ENCODE measurements at regions not wholly inside any gene's neighbourhood (a gene's known extent, or its start where the extent isn't known, plus 50 kb on each side); places are given as distances from the start of the nearest gene placed in this dataset.

DNA sequence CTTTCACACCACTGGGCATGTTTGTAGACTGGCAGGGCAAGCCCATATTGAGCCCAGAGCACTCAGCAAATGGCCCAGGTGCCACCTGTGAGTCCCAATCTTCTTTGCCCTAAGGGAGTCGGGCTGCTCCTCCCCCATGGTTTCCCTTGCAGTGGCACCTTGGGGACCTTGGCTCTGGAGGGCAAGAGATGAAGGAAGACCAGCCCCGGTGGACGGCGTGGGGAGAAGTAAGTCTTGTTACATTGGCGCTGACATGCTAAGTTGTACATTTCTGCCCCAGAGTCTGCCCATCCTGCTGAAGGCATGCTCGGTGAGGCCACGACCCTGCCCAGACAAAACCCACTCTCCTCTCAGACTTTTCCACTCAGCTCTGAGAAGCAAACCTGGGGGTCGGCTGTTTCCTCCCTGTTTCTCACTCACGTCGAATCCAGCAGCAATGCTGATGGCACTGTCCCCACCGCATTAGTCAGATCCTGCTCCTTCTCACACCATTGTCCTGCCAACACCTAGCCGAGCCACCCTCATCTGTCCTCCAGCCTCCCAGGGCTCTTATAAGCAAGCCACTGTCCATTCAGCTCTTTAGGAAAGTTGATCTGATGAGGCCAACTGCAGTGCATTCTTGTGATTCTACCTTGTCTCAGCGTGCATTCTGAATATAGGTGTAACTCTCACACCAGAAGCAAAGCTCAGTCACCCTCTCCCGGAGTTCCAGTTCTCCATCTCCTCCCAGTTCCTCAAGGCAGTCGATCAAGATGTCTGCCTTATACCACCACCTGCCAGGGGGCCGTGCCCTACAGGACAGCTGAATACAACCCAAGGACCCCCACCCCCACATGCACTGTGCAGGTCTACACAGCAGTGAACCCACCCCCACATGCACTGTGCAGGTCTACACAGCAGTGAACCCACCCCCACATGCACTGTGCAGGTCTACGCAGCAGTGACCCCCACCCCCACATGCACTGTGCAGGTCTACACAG is 827.1 kb downstream of the TBC1D22A start:
- DNase-seq (ENCODE audit: insufficient read length, low spot score) (no peak), FAIRE-seq (no peak)
- TF ChIP-seq POU2F2 (IDR thresholded peaks at IDR 0.05; ENCODE audit: low read depth, low read length), result no peak
- no peak for TF ChIP-seq PAX5 (IDR thresholded peaks at IDR 0.05; ENCODE audit: insufficient read depth, low read length, severe bottlenecking)
- no peak for TF ChIP-seq POLR2AphosphoS5 (IDR thresholded peaks at IDR 0.05; ENCODE audit: low read depth, low read length)
- TF ChIP-seq POLR2A (IDR thresholded peaks at IDR 0.05; ENCODE audit: low read depth, low read length), result no peak
- TF ChIP-seq SPI1 (IDR thresholded peaks at IDR 0.05; ENCODE audit: low read depth, low read length), result no peak
- no peak for TF ChIP-seq TAF1 (IDR thresholded peaks at IDR 0.05; ENCODE audit: low read depth, low read length)

GRCh38 chr22:47588578-47588960 is 826.1 kb downstream of the TBC1D22A start:
- FAIRE-seq, result no peak
- TF ChIP-seq TAF1 (IDR thresholded peaks at IDR 0.05; ENCODE audit: low read depth, low read length) (no peak), SPI1 (IDR thresholded peaks at IDR 0.05; ENCODE audit: low read depth, low read length) (no peak), POLR2AphosphoS5 (IDR thresholded peaks at IDR 0.05; ENCODE audit: low read depth, low read length) (no peak), POU2F2 (IDR thresholded peaks at IDR 0.05; ENCODE audit: low read depth, low read length) (no peak), POLR2A (IDR thresholded peaks at IDR 0.05; ENCODE audit: low read depth, low read length) (no peak), PAX5 (IDR thresholded peaks at IDR 0.05; ENCODE audit: insufficient read depth, low read length, severe bottlenecking) (no peak)

GRCh38 chr22:47587861-47588577 is 825.6 kb downstream of the TBC1D22A start:
- DNase-seq (ENCODE audit: insufficient read length, low spot score) (no peak), FAIRE-seq (no peak)
- TF ChIP-seq PAX5 (IDR thresholded peaks at IDR 0.05; ENCODE audit: insufficient read depth, low read length, severe bottlenecking) (no peak), TAF1 (IDR thresholded peaks at IDR 0.05; ENCODE audit: low read depth, low read length) (no peak), SPI1 (IDR thresholded peaks at IDR 0.05; ENCODE audit: low read depth, low read length) (no peak), POLR2AphosphoS5 (IDR thresholded peaks at IDR 0.05; ENCODE audit: low read depth, low read length) (no peak), POLR2A (IDR thresholded peaks at IDR 0.05; ENCODE audit: low read depth, low read length) (no peak)

More at GRCh38 chr22:47588578-47588960, 826.1 kb downstream of the TBC1D22A start:
- no peak for DNase-seq (ENCODE audit: insufficient read length, low spot score)

DNA sequence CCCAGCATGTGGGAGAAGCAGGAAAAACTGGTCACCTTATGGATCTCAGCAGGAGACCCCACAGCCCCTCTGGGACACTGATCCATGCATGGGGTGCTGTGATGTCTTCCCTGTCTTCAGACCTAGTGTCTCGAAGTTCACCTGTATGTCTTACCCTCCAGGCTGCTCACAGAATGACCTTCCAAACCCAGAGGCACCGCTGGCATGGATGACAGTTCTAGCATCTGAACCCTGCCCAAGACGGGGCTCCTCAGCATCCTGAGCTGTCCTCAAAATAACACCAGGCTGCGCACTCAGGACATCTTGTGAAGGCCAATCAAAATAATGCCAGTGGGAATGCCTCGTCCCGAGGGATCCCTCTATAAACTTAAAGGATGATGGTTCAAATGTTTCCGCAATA is 824.9 kb downstream of the TBC1D22A start:
- FAIRE-seq, result no peak
- TF ChIP-seq PAX5 (IDR thresholded peaks at IDR 0.05; ENCODE audit: insufficient read depth, low read length, severe bottlenecking) (no peak), POU2F2 (IDR thresholded peaks at IDR 0.05; ENCODE audit: low read depth, low read length) (no peak), TAF1 (IDR thresholded peaks at IDR 0.05; ENCODE audit: low read depth, low read length) (no peak), SPI1 (IDR thresholded peaks at IDR 0.05; ENCODE audit: low read depth, low read length) (no peak)
- DNase-seq (ENCODE audit: insufficient read length, low spot score), result no peak

DNA sequence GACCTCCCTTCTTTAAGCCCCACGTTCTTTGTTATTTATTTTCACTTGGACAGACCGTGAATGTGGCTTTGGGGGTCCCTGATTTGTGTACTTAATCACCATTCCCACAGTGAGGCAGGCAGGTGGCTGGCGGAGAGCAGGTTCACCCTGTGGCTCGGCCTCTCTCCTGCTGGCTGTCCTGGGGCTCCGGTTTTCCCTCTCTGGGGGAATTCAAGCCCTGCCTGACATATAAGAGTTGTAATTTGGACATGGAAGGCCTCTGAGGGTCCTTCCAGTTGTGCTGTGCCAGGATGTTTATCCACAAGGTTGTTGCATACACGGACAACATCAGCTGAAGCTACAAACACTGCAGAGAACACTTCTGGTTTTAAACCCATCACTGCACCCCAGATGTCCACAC is 824.5 kb downstream of the TBC1D22A start:
- no peak for DNase-seq (ENCODE audit: insufficient read length, low spot score)
- no peak for FAIRE-seq
- no peak for TF ChIP-seq POLR2AphosphoS5 (IDR thresholded peaks at IDR 0.05; ENCODE audit: low read depth, low read length)
- no peak for TF ChIP-seq POU2F2 (IDR thresholded peaks at IDR 0.05; ENCODE audit: low read depth, low read length)
- TF ChIP-seq PAX5 (IDR thresholded peaks at IDR 0.05; ENCODE audit: insufficient read depth, low read length, severe bottlenecking), result no peak
- TF ChIP-seq TAF1 (IDR thresholded peaks at IDR 0.05; ENCODE audit: low read depth, low read length), result no peak
- TF ChIP-seq SPI1 (IDR thresholded peaks at IDR 0.05; ENCODE audit: low read depth, low read length), result no peak
- no peak for TF ChIP-seq POLR2A (IDR thresholded peaks at IDR 0.05; ENCODE audit: low read depth, low read length)

GRCh38 chr22:47586038-47586437 is 823.6 kb downstream of the TBC1D22A start:
- FAIRE-seq, result no peak
- TF ChIP-seq PAX5 (IDR thresholded peaks at IDR 0.05; ENCODE audit: insufficient read depth, low read length, severe bottlenecking) (no peak), POLR2A (IDR thresholded peaks at IDR 0.05; ENCODE audit: low read depth, low read length) (no peak), TAF1 (IDR thresholded peaks at IDR 0.05; ENCODE audit: low read depth, low read length) (no peak), SPI1 (IDR thresholded peaks at IDR 0.05; ENCODE audit: low read depth, low read length) (no peak), POLR2AphosphoS5 (IDR thresholded peaks at IDR 0.05; ENCODE audit: low read depth, low read length) (no peak), POU2F2 (IDR thresholded peaks at IDR 0.05; ENCODE audit: low read depth, low read length) (no peak)
- no peak for DNase-seq (ENCODE audit: insufficient read length, low spot score)

- DNase-seq (ENCODE audit: insufficient read length, low spot score), result no peak
- TF ChIP-seq POU2F2 (IDR thresholded peaks at IDR 0.05; ENCODE audit: low read depth, low read length) (no peak), POLR2AphosphoS5 (IDR thresholded peaks at IDR 0.05; ENCODE audit: low read depth, low read length) (no peak), SPI1 (IDR thresholded peaks at IDR 0.05; ENCODE audit: low read depth, low read length) (no peak), PAX5 (IDR thresholded peaks at IDR 0.05; ENCODE audit: insufficient read depth, low read length, severe bottlenecking) (no peak), TAF1 (IDR thresholded peaks at IDR 0.05; ENCODE audit: low read depth, low read length) (no peak), POLR2A (IDR thresholded peaks at IDR 0.05; ENCODE audit: low read depth, low read length) (no peak)
- FAIRE-seq, result no peak
Observed at GRCh38 chr22:47583959-47584562, 821.6 kb downstream of the TBC1D22A start.

DNA sequence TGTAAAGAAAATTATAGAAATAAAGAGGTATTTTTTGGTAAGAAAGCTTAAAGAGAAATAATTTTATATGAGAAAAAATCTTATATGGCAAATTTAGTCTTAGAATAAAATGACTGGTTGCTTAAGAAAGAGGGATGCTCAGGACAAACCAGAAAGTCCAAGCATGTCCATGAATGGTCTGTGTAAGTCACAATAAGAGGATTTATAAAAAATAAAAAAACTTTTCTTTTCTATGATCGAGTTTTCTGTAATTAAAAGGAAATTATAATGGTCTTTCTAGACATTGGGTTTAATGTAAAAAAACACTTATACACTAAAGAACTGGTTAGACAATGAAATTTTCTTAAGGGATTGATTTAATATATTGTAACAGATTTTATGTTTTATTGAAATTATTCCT is 819.6 kb downstream of the TBC1D22A start:
- no peak for TF ChIP-seq POU2F2 (IDR thresholded peaks at IDR 0.05; ENCODE audit: low read depth, low read length)
- TF ChIP-seq POLR2A (IDR thresholded peaks at IDR 0.05; ENCODE audit: low read depth, low read length), result no peak
- TF ChIP-seq PAX5 (IDR thresholded peaks at IDR 0.05; ENCODE audit: insufficient read depth, low read length, severe bottlenecking), result no peak
- TF ChIP-seq TAF1 (IDR thresholded peaks at IDR 0.05; ENCODE audit: low read depth, low read length), result no peak
- TF ChIP-seq SPI1 (IDR thresholded peaks at IDR 0.05; ENCODE audit: low read depth, low read length), result no peak
- FAIRE-seq, result no peak
- no peak for DNase-seq (ENCODE audit: insufficient read length, low spot score)

DNA sequence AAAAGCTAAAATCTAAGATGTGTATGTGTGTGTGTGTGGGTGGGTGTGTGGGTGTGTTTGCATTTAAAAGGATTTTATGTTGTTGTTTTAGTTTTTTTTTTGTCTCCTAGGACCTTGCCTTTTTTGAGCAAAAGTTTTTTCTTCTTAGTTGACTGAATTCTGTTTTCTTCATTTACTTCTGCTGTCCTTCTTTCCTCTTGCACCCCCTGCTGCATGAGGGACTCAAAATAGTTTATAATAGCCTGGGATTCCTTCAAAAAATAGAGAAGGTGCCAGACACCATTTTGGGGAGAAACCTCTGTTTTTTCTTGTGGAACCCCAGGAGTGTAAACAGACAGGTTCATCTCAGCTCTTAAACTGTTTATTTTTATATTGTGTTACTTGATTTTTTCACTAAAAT is 817.7 kb downstream of the TBC1D22A start:
- FAIRE-seq (no peak), DNase-seq (ENCODE audit: insufficient read length, low spot score) (no peak)
- TF ChIP-seq PAX5 (IDR thresholded peaks at IDR 0.05; ENCODE audit: insufficient read depth, low read length, severe bottlenecking) (no peak), POLR2A (IDR thresholded peaks at IDR 0.05; ENCODE audit: low read depth, low read length) (no peak), TAF1 (IDR thresholded peaks at IDR 0.05; ENCODE audit: low read depth, low read length) (no peak), POU2F2 (IDR thresholded peaks at IDR 0.05; ENCODE audit: low read depth, low read length) (no peak), SPI1 (IDR thresholded peaks at IDR 0.05; ENCODE audit: low read depth, low read length) (no peak), POLR2AphosphoS5 (IDR thresholded peaks at IDR 0.05; ENCODE audit: low read depth, low read length) (no peak)

Data from GM12891 (cell line).